Thymus (tissue), 11 donors: ENCODE measurements at regions not wholly inside any gene's neighbourhood (a gene's known extent, or its start where the extent isn't known, plus 50 kb on each side); places are given as distances from the start of the nearest gene placed in this dataset.

Experiments used
- DNase-seq, 9 donors: peaks; one replicate each; pipeline ENCODE4 v3.0.0-alpha.2; 2013; ENCODE audit warnings: low spot score in 9 of 9, low read depth in 6 of 9, missing footprints in 1 of 9
- H3K27ac ChIP-seq, 2 donors: one replicate each; pipeline ENCODE4 v1.5.1; 2013; ENCODE audit warnings: control low read depth in 1 of 2, low read depth in 1 of 2, low read length in 1 of 2, mild to moderate bottlenecking in 1 of 2, moderate library complexity in 1 of 2
- H3K27me3 ChIP-seq, 2 donors: one replicate each; pipeline ENCODE4 v1.5.1; 2013; ENCODE audit warnings: low read length in 1 of 2; ENCODE audit not compliant: control insufficient read depth in 2 of 2, insufficient read depth in 1 of 2
- H3K36me3 ChIP-seq, 2 donors: one replicate each; pipeline ENCODE4 v1.5.1; 2013; ENCODE audit warnings: low read length in 1 of 2, mild to moderate bottlenecking in 1 of 2, moderate library complexity in 1 of 2; ENCODE audit not compliant: control insufficient read depth in 2 of 2, insufficient read depth in 2 of 2
- H3K4me1 ChIP-seq, 2 donors: one replicate each; pipeline ENCODE4 v1.5.1; 2013; ENCODE audit warnings: low read length in 2 of 2; ENCODE audit not compliant: control insufficient read depth in 2 of 2, insufficient read depth in 2 of 2
- H3K4me3 ChIP-seq, 2 donors: one replicate each; pipeline ENCODE4 v1.5.1; 2013; ENCODE audit warnings: low read length in 2 of 2, control low read depth in 1 of 2, mild to moderate bottlenecking in 1 of 2
- H3K9me3 ChIP-seq, 2 donors: one replicate each; pipeline ENCODE4 v1.5.1; 2013; ENCODE audit warnings: low read length in 1 of 2, mild to moderate bottlenecking in 1 of 2; ENCODE audit not compliant: control insufficient read depth in 2 of 2, insufficient read depth in 1 of 2
- WGBS: extraction: QIAGEN DNeasy Blood & Tissue Kit; methylation state at CpG from one replicate; pipeline ENCODE4 v1.1.7; 2013; 5-methylcytosine and 5-hydroxymethylcytosine counted together
- donor health status: healthy.

- Histone ChIP-seq H3K27me3 (no peaks in the 10 kb centered on the region), H3K4me3 (no peak overlapping the region), H3K36me3 (no peaks in the 10 kb centered on the region), H3K9me3 (no peaks in the 10 kb centered on the region), H3K27ac (no peak overlapping the region), H3K4me1 (no peaks in the 10 kb centered on the region)
- 83% methylated on average over 4 of the region's 4 CpGs for WGBS
- no peak for DNase-seq
Observed at GRCh38 chr6:93139408-93140081, 279.8 kb downstream of the EPHA7 start.

- no peak for DNase-seq
- H3K4me1 ChIP-seq = no peaks in the 10 kb centered on the region
- H3K36me3 ChIP-seq = no peaks in the 10 kb centered on the region
- H3K9me3 ChIP-seq = no peaks in the 10 kb centered on the region
- no peak overlapping the region for H3K27ac ChIP-seq
- 94% methylated on average over 2 of the region's 2 CpGs for WGBS
- H3K27me3 ChIP-seq = no peaks in the 10 kb centered on the region
- no peak overlapping the region for H3K4me3 ChIP-seq
Observed at GRCh38 chr6:93136111-93136510, 283.2 kb downstream of the EPHA7 start.

- 63% methylated on average over 2 of the region's 2 CpGs for WGBS
- no peaks in the 10 kb centered on the region for H3K9me3 ChIP-seq
- no peaks in the 10 kb centered on the region for H3K4me1 ChIP-seq
- no peak overlapping the region for H3K4me3 ChIP-seq
- DNase-seq = no peak
- H3K27ac ChIP-seq = no peak overlapping the region
- no peaks in the 10 kb centered on the region for H3K27me3 ChIP-seq
- H3K36me3 ChIP-seq = no peaks in the 10 kb centered on the region
Observed at GRCh38 chr6:93124006-93124632, 295.2 kb downstream of the EPHA7 start.

- Histone ChIP-seq H3K4me1 (no peaks in the 10 kb centered on the region), H3K27me3 (no peaks in the 10 kb centered on the region), H3K9me3 (no peaks in the 10 kb centered on the region), H3K27ac (no peak overlapping the region), H3K4me3 (no peak overlapping the region), H3K36me3 (no peaks in the 10 kb centered on the region)
- DNase-seq = no peak
- 91% methylated on average over 2 of the region's 2 CpGs for WGBS
Observed at GRCh38 chr6:93123585-93123984, 295.8 kb downstream of the EPHA7 start.

- H3K9me3 ChIP-seq = no peaks in the 10 kb centered on the region
- no peaks in the 10 kb centered on the region for H3K27me3 ChIP-seq
- H3K4me3 ChIP-seq = no peak overlapping the region
- no peak overlapping the region for H3K27ac ChIP-seq
- no peak for DNase-seq
- H3K4me1 ChIP-seq = no peaks in the 10 kb centered on the region
- 90% methylated on average over 1 of the region's 1 CpG for WGBS
- H3K36me3 ChIP-seq = no peaks in the 10 kb centered on the region
Observed at GRCh38 chr6:93120154-93120742, 299.1 kb downstream of the EPHA7 start.

GRCh38 chr6:93105907-93106306, 313.5 kb downstream of the EPHA7 start:
- H3K27ac ChIP-seq = no peak overlapping the region
- no peaks in the 10 kb centered on the region for H3K4me1 ChIP-seq
- H3K27me3 ChIP-seq = no peaks in the 10 kb centered on the region
- H3K9me3 ChIP-seq = peaks cover 0 to 2% of the 10 kb centered on the region in 2 donors
- WGBS = 86% methylated on average over 2 of the region's 2 CpGs
- no peak overlapping the region for H3K4me3 ChIP-seq
- H3K36me3 ChIP-seq = no peaks in the 10 kb centered on the region
- DNase-seq = no peak

- peaks cover 0 to 2% of the 10 kb centered on the region in 2 donors for H3K9me3 ChIP-seq
- 92% methylated on average over 3 of the region's 3 CpGs for WGBS
- no peak for DNase-seq
Observed at GRCh38 chr6:93105017-93105416, 314.3 kb downstream of the EPHA7 start.

GRCh38 chr6:93104195-93104817, 315.1 kb downstream of the EPHA7 start:
- H3K4me3 ChIP-seq = no peak overlapping the region
- peaks cover 0 to 2% of the 10 kb centered on the region in 2 donors for H3K9me3 ChIP-seq
- no peak overlapping the region for H3K27ac ChIP-seq
- H3K36me3 ChIP-seq = no peaks in the 10 kb centered on the region
- no peak for DNase-seq
- H3K27me3 ChIP-seq = no peaks in the 10 kb centered on the region
- WGBS = 60% methylated on average over 1 of the region's 1 CpG
- H3K4me1 ChIP-seq = no peaks in the 10 kb centered on the region

More at GRCh38 chr6:93105017-93105416, 314.3 kb downstream of the EPHA7 start:
- H3K4me1 ChIP-seq = no peaks in the 10 kb centered on the region
- H3K27ac ChIP-seq = no peak overlapping the region
- no peaks in the 10 kb centered on the region for H3K36me3 ChIP-seq
- H3K4me3 ChIP-seq = no peak overlapping the region
- no peaks in the 10 kb centered on the region for H3K27me3 ChIP-seq
